GM12878 (cell line): ENCODE measurements at regions not wholly inside any gene's neighbourhood (a gene's known extent, or its start where the extent isn't known, plus 50 kb on each side); places are given as distances from the start of the nearest gene placed in this dataset.

ENCODE experiments used
- CREB1 ChIP-seq: IDR thresholded peaks from 2 replicates; pipeline ENCODE4 v1.6.1; 2012; ENCODE audit warnings: low read depth, mild to moderate bottlenecking, inconsistent platforms
- CTCF ChIP-seq, 3 experiments: IDR thresholded peaks in 2 of 3; conservative IDR thresholded peaks in 1 of 3; 2 replicates each; pipeline ENCODE4 v1.5.1; 2011; ENCODE audit warnings: low read depth in 3 of 3, low read length in 3 of 3, mild to moderate bottlenecking in 3 of 3, control low read depth in 2 of 3, moderate library complexity in 2 of 3, inconsistent platforms in 1 of 3, mixed read lengths in 1 of 3; ENCODE audit not compliant: control insufficient read depth in 2 of 3, insufficient read depth in 1 of 3; ENCODE audit errors: extremely low read depth in 1 of 3
- TF ChIP-seq, protein P1 (sequence below): IDR thresholded peaks from 2 replicates; pipeline ENCODE4 v1.6.1; 2012; ENCODE audit warnings: mild to moderate bottlenecking, low read depth, low read length

- TF ChIP-seq, protein P1, sequence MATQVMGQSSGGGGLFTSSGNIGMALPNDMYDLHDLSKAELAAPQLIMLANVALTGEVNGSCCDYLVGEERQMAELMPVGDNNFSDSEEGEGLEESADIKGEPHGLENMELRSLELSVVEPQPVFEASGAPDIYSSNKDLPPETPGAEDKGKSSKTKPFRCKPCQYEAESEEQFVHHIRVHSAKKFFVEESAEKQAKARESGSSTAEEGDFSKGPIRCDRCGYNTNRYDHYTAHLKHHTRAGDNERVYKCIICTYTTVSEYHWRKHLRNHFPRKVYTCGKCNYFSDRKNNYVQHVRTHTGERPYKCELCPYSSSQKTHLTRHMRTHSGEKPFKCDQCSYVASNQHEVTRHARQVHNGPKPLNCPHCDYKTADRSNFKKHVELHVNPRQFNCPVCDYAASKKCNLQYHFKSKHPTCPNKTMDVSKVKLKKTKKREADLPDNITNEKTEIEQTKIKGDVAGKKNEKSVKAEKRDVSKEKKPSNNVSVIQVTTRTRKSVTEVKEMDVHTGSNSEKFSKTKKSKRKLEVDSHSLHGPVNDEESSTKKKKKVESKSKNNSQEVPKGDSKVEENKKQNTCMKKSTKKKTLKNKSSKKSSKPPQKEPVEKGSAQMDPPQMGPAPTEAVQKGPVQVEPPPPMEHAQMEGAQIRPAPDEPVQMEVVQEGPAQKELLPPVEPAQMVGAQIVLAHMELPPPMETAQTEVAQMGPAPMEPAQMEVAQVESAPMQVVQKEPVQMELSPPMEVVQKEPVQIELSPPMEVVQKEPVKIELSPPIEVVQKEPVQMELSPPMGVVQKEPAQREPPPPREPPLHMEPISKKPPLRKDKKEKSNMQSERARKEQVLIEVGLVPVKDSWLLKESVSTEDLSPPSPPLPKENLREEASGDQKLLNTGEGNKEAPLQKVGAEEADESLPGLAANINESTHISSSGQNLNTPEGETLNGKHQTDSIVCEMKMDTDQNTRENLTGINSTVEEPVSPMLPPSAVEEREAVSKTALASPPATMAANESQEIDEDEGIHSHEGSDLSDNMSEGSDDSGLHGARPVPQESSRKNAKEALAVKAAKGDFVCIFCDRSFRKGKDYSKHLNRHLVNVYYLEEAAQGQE = no peak
- TF ChIP-seq CREB1 (no peak), CTCF (IDR thresholded peaks at IDR 0.05 in 2 of 3, conservative IDR thresholded peaks at IDR 0.05 in 1 of 3; ENCODE audit: control insufficient read depth in 2 of 3, extremely low read depth in 1 of 3, insufficient read depth in 1 of 3, low read depth in 3 of 3, low read length in 3 of 3) (no peak)
These were observed 368.5 kb downstream of the GABRG2 start for GRCh38 chr5:162436055-162436454.
